EL (cell line): ENCODE measurements at regions not wholly inside any gene's neighbourhood (a gene's known extent, or its start where the extent isn't known, plus 50 kb on each side); places are given as distances from the start of the nearest gene placed in this dataset.

ENCODE experiments used
- DNase-seq: peaks from one replicate; pipeline ENCODE4 v3.0.0-alpha.2; 2016

GRCh38 chrX:142149919-142150318, 55.2 kb downstream of the MAGEC2 start:
- no peak for DNase-seq

GRCh38 chrX:142134533-142134932, 70.6 kb downstream of the MAGEC2 start:
- no peak for DNase-seq

GRCh38 chrX:142096253-142096652, 108.8 kb downstream of the MAGEC2 start:
- no peak for DNase-seq

DNA sequence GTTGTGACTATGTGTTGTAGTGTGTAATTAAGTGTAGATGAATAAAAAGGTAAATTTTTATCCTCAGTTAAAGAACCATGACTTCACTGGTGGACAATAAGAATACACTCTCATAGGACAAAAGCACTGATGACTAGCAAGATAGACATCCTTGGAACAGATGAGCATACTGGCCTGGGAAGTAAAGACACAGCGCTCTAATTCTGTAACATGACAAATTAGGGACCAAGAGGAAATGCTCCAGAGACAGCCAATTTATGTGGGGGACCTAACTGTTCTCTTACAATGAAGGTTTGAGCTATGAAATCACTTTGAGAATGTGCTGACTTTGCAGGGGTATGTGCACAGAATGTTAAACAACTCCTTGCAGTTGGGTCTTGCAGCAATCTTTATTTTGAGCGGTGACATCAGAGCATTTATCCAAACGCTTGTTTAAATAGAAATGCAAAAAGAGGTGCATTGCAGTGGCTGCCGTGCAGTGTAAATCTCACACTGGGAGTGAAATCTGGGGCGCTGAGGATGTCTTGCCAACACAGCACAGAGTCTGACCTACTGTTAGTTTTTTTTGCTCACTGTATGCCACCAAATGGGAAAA, 109.3 kb downstream of the MAGEC2 start:
- peak; percentile 1 for DNase-seq

DNA sequence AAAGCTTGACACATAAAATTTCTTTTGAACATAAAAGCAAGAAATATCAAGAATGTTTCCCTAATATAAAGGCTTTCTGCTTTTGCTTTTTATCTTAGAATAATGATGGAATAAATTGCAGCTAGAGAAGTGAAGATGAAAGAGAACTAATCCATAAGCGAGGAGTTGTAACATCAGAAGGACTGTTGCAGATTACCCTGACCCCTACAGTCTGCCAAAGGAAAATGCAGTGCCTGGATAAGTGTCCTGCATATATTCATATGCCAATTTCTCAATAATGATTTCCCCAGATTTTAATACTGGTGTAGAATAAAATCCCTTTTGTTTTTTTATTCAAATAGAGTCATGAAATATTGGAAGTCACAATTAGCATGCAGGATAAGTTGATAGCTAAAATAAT, 115.9 kb downstream of the MAGEC2 start:
- peak; percentile 20 for DNase-seq

- DNase-seq = peak; percentile 16
Measured at GRCh38 chrX:142084611-142085010, 120.5 kb downstream of the MAGEC2 start.

DNA sequence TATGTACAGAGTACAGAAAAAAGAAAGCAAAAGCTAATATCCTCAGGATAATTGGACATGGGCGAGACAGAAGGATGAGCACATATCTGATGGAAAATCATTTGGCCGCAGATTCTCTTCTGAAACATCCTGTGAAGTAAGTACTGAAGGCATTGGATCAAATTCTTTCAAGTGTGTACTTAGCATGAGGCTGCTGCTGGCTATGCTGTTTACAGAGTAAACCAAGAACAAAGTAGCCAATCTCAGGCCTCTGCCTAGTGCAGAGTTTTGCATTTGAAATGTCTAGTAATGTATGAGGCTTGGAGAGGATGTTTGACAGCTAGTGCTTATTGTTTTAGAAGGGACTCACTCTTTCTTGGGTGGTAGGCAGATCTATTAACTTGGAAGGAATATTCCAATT, 128.5 kb downstream of the MAGEC2 start:
- no peak for DNase-seq

DNA sequence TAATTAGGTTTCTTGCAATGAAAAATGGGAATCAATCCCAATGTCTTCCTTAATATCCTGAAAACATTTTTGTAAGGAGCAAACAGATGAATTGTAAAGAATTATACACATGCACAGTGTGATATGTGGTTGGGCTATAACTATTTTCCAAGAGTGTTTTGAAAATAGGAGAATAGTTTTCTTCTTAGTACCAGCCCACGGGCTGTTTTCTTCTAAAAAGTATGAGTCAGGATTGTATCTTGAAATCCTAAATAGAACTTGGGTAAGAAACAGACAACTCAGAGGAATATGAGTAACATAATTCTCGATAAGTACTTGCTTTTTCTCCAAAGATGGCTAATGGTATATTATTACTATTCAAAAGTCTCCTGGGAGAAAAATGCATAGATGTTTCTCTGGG, 136.7 kb downstream of the MAGEC2 start:
- DNase-seq = peak; percentile 30

GRCh38 chrX:142060191-142060590, 144.9 kb downstream of the MAGEC2 start:
- peak; percentile 48 for DNase-seq

DNA sequence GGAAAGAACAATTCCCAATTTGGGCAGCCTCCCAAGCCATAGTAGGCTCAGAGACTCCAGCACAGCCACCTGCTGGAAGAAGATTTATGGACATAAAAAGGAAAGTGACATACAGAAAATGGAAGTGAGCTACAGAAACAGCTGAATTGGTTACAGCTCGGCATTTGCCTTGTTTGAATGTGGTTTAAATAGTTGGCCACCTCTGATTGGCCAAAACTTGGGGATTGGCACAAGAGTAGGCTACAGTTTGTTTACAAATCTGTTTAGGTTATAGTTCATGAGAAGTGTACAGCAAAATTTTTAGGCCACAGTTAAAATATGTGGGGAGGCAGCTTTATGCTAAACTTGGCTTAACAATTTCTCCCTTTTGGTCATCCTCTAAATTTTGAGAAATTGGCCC, 150.4 kb downstream of the MAGEC1 start:
- no peak for DNase-seq

DNA sequence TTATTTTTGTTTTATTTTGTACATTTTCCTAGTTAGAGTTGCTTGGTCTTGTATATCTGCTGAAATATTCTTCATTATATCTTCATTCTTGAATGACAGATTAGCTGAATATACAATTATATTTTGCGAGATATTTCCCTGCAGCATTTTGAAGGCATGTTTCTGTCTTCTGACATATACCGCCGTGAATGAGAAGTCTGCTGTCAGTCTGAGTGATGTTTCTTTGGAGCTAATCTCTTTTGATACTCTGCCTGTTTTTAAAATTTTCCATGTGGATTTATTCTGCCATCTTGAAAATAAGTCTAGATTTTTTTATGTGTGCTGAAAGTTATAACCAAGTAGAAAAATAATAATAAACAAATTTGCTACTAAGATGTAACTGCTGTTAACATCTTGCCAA, 148.5 kb downstream of the MAGEC1 start:
- DNase-seq = no peak

GRCh38 chrX:142043196-142043595, 139.5 kb downstream of the MAGEC1 start:
- no peak for DNase-seq

GRCh38 chrX:142040906-142041305, 137.2 kb downstream of the MAGEC1 start:
- DNase-seq = no peak

DNA sequence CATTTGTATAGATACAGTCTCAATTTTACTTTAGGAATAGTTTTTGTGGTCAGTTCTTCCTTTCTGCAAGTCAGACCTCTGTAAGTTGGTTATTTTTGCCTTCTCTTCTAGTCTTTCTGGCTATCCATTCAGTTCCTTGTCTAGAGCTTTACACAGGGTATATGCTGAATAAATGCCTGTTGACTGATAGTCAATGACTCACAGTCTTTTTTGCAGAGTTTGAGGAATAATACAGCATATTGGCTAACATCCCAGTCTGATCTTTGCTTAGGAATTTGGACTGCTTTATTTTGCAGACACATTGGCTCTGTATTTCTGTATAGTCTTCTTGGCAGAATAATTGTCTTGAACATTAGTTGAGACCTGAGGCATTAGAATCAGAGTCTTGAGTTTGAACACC, 132.4 kb downstream of the MAGEC1 start:
- peak; percentile 57 for DNase-seq

- DNase-seq = no peak
Measured at GRCh38 chrX:142005532-142005931, 101.8 kb downstream of the MAGEC1 start.

DNA sequence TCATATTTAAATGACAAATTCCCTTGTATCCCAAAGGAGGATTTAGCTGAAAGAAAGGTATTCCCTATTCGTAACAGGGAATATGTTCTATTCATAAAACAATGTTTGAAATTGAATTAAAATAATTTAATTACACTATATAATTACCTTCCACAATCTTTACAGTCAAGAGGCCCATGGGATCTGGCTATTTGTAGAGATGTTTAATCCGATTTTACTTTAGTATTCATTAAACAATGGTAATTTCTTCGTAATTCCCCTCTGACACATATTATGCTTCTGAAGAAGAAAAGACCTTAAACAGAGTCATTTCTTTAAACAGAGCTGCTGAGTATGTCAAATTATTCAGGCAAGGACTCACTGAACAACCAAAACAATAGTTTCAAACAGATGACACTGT, 98.8 kb downstream of the MAGEC1 start:
- DNase-seq = no peak

DNA sequence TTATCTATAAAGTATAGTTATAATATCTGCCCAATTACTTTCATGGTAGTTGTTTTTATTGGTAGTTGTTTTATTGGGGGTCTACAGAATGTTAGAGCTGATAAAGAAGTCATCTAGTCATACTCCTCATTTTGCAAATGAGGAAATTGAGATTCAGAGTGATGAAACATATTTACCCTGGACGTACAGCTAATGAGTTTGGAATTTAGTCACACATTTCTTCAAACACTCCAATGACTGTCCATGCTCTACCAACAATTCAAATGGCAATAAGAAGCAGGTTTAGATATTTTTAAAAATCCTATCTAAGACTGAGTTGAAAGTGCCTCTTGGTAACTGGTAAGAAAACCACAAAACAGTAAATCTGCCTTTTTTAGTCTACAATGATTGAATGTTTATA, 98.2 kb downstream of the MAGEC1 start:
- peak; percentile 46 for DNase-seq

DNA sequence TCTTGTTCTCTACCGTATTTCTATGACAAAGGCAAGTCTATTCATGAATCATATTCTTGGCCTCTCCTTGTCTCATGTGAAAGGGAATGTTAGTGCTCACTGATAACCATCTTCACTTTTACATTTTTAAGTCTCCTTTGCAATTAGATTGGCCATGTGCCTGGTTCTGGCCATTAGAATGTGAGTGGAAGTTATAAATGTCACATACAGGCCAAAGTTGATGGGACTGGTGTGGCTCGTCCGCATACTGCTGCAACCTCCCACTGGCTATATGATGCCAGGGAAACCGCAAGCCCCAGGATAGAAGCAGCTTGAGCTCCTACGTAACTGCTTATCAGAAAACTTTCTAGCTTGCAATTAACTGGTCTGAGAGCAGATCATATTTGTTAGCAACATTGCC, 86.1 kb downstream of the MAGEC1 start:
- DNase-seq = peak; percentile 86

DNA sequence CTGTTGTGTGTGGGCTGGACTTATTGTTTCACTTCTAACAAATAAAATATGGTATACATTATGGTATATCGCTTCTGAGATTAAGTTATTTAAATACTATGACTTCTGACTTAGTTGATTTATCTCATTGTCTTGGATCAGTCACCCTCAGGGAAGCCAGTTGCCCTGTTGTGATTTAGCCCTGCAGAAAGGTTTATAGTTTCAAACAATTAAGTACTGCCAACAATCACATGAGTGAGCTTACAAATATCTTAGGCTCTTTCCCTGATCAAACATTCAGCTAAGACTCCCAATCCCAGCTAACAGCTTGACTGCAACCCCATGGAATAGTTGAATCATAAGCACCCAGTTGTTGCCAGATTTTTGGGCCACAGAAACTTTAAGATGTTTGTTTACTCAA, 85.4 kb downstream of the MAGEC1 start:
- peak; percentile 59 for DNase-seq

GRCh38 chrX:141982296-141982695, 78.6 kb downstream of the MAGEC1 start:
- no peak for DNase-seq

- DNase-seq = peak; percentile 4
Measured at GRCh38 chrX:141975839-141976238, 72.1 kb downstream of the MAGEC1 start.

DNA sequence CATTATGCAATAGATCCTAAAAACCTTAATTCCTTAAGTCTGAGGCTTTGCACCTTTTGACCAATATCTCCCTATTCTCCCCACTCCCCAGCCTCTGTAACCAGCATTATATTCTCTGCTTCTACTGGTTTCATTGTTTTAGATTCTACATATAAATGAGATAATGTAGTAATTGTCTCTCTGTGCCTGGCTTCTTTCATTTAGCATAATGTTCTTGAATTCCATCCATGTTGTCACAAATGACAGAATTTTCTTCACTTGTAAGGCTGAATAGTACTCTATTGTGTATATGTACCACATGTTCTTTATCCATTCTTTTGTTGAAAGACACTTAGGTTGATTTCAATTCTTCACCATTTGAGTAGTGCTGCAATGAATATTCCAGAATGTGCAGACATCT, 66.0 kb downstream of the MAGEC1 start:
- DNase-seq = no peak

DNA sequence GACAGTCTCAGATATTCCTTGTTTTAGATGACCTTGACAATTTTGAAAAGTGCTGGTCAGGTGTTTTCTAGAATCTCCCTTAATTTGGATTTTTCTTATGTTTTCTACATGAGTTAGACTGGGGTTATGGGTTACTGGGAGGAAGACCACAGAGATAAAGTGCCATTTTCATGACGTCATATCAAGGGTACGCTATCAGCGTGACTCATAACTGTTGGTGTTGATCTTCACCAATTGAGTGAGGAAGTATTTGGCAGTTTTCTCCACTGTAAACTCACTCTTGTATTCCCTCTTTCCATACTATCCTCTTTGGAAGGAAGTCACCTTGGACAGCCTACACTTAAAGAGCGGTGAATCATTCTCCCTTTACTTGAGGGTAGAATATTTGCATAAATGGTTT, 56.9 kb downstream of the MAGEC1 start:
- peak; percentile 18 for DNase-seq
